BE2C (cell line): ENCODE measurements at regions not wholly inside any gene's neighbourhood (a gene's known extent, or its start where the extent isn't known, plus 50 kb on each side); places are given as distances from the start of the nearest gene placed in this dataset.

Experiments
- DNase-seq: peaks from one replicate; pipeline ENCODE4 v3.0.0-alpha.2; 2020
- H3K27me3 ChIP-seq: fragments of 250-450 bp; sonication (Bioruptor Pico); 2 replicates; pipeline ENCODE4 v1.5.1; 2020; ENCODE audit warnings: mild to moderate bottlenecking
- H3K36me3 ChIP-seq: fragments of 250-450 bp; sonication (Bioruptor Pico); 2 replicates; pipeline ENCODE4 v1.5.1; 2020; ENCODE audit warnings: mild to moderate bottlenecking
- H3K4me1 ChIP-seq: fragments of 250-450 bp; sonication (Bioruptor Pico); 2 replicates; pipeline ENCODE4 v1.5.1; 2020
- H3K4me3 ChIP-seq: 2 replicates; pipeline ENCODE4 v1.5.1; 2011; ENCODE audit warnings: low read depth, low read length
- H3K9me3 ChIP-seq: fragments of 250-450 bp; sonication (Bioruptor Pico); 2 replicates; pipeline ENCODE4 v1.5.1; 2020
- CTCF ChIP-seq: IDR thresholded peaks from 2 replicates; pipeline ENCODE4 v1.5.1; 2012; ENCODE audit warnings: mild to moderate bottlenecking, low read depth, low read length

DNA sequence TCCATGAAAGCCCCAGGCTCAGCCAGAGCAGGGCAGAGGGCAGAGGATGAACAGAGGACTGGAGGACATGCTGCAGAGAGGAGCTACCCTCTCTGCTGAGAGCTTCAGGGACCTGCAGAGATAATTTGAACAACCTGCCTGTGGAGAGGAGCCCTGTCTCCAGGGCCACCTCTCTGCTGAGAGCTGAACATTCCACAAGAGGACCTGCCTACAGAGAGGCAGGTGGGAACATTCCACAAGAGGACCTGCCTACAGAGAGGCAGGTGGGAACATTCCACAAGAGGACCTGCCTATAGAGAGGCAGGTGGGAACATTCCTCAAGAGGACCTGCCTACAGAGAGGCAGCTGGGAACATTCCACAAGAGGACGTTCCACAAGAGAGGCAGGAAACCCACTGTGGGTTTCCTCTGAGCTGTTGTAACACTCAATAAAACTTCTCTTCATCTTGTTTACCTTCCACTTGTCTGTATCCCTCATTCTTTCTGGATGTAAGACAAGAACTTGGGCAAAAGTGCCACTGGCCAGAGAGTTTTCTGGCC lies 551.9 kb upstream of the CA10 start:
- TF ChIP-seq CTCF: no peak
- Histone ChIP-seq H3K4me1 (peaks cover 3% of the 10 kb centered on the region; the same call in 1 of the 2 replicates), H3K27me3 (no peaks in the 10 kb centered on the region), H3K36me3 (no peaks in the 10 kb centered on the region), H3K9me3 (no peaks in the 10 kb centered on the region), H3K4me3 (no peak overlapping the region)
- no peak for DNase-seq

DNA sequence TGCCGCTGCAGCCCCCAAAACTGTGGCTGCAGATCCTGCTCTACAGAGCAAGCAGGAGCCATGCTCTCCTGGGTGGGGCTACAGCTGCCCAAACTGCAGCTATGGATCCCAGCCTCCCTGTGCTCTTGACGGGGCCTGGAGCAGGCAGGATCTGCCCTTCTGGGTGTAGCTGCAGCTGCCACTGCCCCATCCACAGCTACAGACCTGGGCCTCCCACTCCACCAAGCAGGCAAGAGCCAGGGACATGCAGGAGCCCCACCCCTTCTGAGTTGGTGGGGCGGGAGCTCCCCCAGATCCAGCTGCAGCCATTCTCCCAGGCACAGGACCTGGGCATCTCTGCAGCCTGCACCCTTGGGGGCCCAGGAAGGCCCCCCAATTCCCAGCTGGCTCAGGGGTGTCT lies 551.2 kb upstream of the CA10 start:
- H3K9me3 ChIP-seq: no peaks in the 10 kb centered on the region
- H3K4me1 ChIP-seq: peaks cover 3% of the 10 kb centered on the region; the same call in 1 of the 2 replicates
- H3K27me3 ChIP-seq: no peaks in the 10 kb centered on the region
- no peaks in the 10 kb centered on the region for H3K36me3 ChIP-seq
- DNase-seq: no peak
- no peak for TF ChIP-seq CTCF
- H3K4me3 ChIP-seq: no peak overlapping the region

- H3K9me3 ChIP-seq: no peaks in the 10 kb centered on the region
- H3K27me3 ChIP-seq: no peaks in the 10 kb centered on the region
- no peak overlapping the region for H3K4me3 ChIP-seq
- DNase-seq: no peak
- H3K4me1 ChIP-seq: peaks cover 10% of the 10 kb centered on the region; the same call in 1 of the 2 replicates
- H3K36me3 ChIP-seq: no peaks in the 10 kb centered on the region
- TF ChIP-seq CTCF: no peak
Measured at GRCh38 chr17:52696362-52696761, 537.8 kb upstream of the CA10 start.

DNA sequence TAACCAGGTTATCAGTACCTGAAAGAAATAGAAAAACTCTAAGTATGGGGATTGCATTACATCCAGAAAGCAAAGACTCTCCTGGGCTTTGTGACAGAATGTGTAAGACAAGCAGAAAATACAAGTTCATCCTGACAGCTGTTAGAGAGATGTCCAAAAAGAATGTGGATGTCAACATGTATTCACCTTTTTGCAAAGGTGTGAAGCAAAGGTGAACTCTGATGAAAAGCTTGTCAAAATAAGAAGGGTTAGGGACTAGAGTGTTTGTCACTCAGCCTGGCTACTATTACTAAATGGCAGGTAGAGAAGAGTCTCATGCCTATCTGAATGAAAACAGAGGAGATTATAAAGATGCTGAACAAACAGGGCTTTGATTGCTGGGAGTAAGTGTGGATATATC lies 527.6 kb upstream of the CA10 start:
- H3K4me1 ChIP-seq: peaks cover 9% of the 10 kb centered on the region
- no peaks in the 10 kb centered on the region for H3K27me3 ChIP-seq
- no peak overlapping the region for H3K4me3 ChIP-seq
- no peaks in the 10 kb centered on the region for H3K36me3 ChIP-seq
- DNase-seq: no peak
- no peak for TF ChIP-seq CTCF
- no peaks in the 10 kb centered on the region for H3K9me3 ChIP-seq

DNA sequence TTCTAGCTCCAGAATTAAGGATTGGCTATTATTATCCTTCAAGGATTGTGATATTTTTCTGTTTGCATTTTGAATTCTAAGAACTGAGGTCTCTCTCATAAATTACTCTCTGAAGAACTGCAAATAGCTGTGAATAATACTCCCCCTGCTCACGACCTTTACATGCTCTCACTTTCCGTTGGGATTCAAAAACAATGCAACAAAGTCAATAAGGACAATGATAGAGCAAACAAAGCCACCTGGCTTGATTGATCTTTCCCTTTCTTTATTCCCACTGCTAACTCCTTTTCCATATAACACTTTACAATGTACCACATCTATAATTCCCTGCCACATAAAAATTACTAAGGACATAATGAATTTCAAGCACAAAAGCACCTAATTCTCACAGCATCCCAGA lies 523.0 kb upstream of the CA10 start:
- Histone ChIP-seq H3K4me1 (peaks cover 5% of the 10 kb centered on the region; the same call in 1 of the 2 replicates), H3K36me3 (no peaks in the 10 kb centered on the region), H3K27me3 (no peaks in the 10 kb centered on the region), H3K4me3 (no peak overlapping the region), H3K9me3 (no peaks in the 10 kb centered on the region)
- no peak for TF ChIP-seq CTCF
- no peak for DNase-seq

DNA sequence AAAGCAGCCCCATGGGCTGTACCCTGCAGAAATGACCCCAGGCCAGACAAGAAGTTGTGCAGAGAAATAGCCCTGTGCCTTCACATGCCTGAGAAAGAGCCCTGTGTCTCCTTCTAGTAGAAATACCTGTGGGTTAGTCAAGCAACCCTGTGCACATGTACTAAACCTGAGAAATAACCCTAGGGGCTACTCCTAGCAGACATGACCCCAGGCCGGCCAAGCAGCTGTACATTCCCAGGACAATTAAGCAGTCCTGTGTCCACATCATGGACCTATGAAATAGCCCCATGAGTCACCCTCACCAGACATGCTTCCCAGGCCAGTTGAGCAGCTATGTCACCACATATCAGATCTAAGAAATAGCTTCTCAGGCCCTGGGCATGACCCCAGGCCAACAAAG lies 519.7 kb upstream of the CA10 start:
- TF ChIP-seq CTCF: no peak
- no peaks in the 10 kb centered on the region for H3K36me3 ChIP-seq
- no peak overlapping the region for H3K4me3 ChIP-seq
- DNase-seq: no peak
- no peaks in the 10 kb centered on the region for H3K9me3 ChIP-seq
- peaks cover 5% of the 10 kb centered on the region; the same call in 1 of the 2 replicates for H3K4me1 ChIP-seq
- H3K27me3 ChIP-seq: no peaks in the 10 kb centered on the region
